SW480 (cell line): ENCODE measurements at regions not wholly inside any gene's neighbourhood (a gene's known extent, or its start where the extent isn't known, plus 50 kb on each side); places are given as distances from the start of the nearest gene placed in this dataset.
"Not testable (repeated sequence)": the region's sequence is repeated elsewhere in the genome, so short reads cannot be mapped to it uniquely, and the experiment has no call there.

Experiments used
- DNase-seq: peaks from one replicate; pipeline ENCODE4 v3.0.0-alpha.2; 2016; ENCODE audit warnings: low spot score

DNA sequence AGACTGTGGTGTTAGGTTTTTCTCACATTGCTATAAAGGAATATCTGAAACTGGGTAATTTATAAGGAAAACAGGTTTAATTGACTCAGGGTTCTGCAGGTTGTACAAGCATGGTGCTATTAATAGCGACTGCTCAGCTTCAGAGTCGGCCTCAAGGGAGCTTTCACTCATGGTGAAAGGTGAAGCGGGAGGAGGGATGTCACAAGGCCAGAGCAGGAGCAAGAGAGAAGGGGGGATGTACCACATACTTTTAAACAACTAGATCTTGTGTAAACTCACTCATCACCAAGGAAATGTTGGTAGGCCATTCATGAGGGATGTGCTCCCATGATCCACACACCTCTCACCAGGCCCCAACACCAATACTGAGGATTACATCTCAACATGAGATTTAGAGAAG lies 313.2 kb downstream of the UBE2NL start:
- DNase-seq: not testable (repeated sequence)

GRCh38 chrX:144202726-144203125 lies 318.9 kb downstream of the UBE2NL start:
- DNase-seq: not testable (repeated sequence)

DNA sequence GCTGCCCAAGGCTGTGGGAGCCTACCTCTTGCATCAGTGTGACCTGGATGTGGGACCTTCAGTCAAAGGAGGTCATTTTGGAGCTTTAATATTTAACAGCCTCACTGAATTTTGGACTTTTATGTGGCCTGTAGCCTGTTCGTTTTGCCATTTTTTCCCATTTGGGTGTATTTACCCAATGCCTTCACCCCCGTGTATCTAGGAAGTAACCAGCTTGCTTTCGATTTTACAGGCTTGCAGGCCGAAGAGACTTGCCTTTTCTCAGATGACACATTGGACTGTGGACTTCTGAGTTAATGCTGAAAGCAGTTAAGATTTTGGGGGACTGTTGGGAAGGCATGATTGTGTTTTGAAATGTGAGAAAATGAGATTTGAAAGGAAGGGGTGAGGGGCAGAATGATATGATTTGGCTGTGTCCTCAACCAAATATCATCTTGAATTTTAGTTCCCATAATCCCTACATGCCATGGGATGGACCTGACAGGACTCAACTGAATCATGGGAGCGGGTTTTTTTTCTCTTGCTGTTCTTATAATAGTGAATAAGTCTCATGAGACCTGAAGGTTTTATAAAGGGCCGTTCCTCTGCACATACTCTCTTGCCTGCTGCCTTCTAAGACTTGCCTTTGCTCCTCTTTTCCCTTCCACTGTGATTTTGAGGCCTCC lies 324.6 kb downstream of the UBE2NL start:
- not testable (repeated sequence) for DNase-seq

- no peak for DNase-seq
These were observed 330.8 kb downstream of the UBE2NL start for GRCh38 chrX:144214651-144215050.

DNA sequence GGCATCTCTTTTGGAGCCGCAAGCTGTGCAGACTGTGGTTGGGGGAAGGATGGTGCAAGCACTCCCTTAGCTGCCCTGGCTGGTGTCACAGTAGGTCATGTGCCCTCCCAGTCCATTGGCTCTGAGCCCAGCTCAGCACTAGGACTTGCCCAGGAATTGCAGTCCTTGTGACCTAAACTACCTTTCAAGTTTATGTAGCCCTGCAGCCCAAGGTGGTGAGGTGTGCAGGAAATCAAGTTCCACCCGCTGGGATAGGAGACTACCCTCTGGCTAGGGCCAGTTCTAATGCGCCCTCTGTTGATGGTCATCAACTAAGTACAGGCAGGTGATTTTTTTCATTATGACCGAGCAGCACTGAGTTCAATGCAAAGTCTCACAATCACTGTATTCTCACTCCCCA lies 335.2 kb downstream of the UBE2NL start:
- no peak for DNase-seq

- not testable (repeated sequence) for DNase-seq
These were observed 347.4 kb downstream of the UBE2NL start for GRCh38 chrX:144231116-144231785.

DNA sequence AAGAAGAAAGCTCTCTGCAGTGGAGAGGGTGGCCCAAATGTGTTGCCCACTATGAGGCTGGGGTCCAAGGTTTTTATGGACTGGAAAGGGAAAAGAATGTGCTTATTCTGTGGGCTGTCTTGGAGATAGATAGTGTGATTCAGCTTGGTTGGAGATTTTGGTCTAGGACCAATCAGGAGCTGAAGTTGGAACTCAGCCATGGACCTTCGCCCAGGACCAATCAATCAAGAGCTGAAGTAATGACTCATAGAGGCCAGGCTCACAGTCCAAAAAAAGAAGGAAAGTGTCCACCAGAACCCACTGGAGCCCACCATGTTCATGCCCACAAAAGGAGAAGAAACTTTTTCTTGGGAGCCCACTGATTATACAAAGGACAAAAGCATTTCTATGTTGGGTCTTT lies 369.5 kb downstream of the UBE2NL start:
- no peak for DNase-seq

DNA sequence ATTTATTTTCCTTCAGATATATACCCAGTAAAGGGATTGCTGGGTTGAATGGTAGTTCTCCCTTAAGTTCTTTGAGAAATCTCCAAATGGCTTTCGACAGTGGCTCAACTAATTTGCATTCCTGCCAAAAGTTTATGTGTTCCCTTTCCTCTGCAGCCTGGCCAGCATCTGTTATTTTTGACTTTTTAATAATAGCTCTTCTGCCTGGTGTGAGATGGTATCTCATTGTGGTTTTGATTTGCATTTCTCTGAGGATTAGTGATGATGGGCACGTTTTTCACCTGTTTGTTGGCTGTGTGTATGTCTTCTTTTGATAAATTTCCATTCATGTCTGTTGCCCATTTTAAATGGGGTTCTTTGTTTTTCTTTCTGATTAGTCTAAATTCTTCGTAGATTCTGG lies 375.2 kb downstream of the UBE2NL start:
- no peak for DNase-seq

DNA sequence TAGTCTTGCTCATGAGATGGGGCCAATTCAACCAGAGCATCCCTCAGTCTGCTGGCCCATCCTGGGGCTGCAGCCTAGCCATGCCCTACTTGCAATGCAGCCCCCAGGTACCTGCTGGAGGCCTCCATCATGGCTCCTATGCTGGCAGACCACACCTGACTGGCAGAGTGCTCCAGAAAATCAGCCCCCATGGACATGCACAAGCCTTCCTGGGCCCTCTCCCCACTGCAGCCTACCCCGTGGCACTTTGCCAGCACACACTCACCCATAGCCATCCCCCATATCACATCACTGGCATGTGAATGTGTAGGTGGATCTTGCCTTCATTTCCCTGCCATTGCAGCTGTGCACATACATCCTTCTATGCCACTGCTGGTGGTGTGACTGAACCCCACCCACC lies 381.8 kb downstream of the UBE2NL start:
- no peak for DNase-seq

DNA sequence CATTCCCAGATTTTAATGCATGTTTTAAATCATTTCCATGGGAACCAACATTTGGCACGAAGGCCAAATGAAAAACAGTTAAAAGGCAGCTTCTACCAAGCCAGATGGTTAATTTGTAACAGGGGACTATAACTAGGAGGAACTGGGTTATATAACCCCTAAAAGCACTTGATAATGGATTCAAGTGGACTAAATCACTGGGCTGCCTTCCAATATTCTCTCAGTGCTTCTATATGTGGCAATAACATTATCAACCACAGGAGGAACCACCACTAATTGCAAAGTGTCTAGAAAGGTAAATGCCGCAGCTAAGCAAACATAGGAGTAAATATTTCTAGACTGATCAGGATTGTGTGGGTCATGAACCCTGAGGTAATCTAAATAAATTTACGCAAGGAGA lies 391.5 kb downstream of the UBE2NL start:
- no peak for DNase-seq

DNA sequence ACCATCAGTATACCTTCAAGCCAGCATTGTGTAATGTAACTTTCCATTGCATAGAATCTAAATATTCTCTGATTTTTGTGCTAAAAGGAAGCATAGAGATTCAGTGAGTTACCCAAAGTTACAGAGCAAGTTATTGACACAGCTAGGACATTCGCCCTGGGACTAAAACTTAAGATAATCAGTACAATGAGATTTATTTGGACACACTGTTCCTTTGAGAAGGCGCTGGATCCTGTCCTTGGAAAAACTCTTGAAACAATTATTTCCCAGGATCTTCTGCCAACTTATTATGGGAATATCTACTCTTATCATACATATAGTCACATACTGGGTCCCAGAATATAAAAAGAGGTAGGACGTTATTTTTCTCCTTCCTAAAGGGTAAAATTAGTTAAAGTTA lies 392.0 kb downstream of the UBE2NL start:
- DNase-seq: no peak

GRCh38 chrX:144293229-144293628 lies 409.4 kb downstream of the UBE2NL start:
- no peak for DNase-seq

GRCh38 chrX:144295921-144296320 lies 412.1 kb downstream of the UBE2NL start:
- no peak for DNase-seq

DNA sequence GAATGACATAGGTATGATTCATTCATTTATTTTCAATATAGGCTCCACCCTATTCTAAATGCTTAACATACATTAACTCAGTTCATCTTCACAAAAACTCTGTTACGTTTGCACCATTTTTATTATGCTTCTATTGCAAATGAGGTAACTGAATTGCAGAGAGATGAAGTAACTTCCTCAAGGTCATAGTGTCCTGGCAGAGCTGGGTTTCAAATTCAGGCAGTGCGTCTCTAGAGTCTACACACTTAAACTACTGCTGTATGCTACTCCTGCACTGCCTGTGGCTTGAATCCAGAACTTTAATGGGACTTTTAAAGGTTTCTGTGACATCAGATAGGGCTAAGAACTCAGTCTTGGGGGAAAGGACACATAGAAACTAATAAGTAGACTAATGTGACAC lies 413.4 kb downstream of the UBE2NL start:
- DNase-seq: no peak

DNA sequence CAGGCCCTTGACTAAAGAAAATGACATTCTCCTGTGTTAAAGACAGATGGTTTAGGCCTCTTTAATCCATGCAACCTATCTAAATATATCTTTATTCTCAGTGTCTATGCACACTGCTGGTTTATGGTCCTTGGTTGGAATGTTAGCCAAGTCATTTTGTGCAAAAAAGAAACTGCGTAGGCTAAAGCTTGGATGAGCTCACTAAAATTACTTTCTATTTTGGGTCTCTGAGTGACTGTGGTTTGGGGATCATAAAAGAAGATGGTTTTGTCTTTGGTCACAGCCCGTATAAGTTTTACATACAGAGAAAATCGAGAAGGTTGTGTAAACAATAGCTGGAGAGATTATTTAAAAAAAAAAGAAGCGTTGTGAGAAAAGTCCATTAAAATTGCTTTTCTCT lies 443.6 kb downstream of the UBE2NL start:
- no peak for DNase-seq

GRCh38 chrX:144333429-144333828 lies 449.6 kb downstream of the UBE2NL start:
- no peak for DNase-seq

DNA sequence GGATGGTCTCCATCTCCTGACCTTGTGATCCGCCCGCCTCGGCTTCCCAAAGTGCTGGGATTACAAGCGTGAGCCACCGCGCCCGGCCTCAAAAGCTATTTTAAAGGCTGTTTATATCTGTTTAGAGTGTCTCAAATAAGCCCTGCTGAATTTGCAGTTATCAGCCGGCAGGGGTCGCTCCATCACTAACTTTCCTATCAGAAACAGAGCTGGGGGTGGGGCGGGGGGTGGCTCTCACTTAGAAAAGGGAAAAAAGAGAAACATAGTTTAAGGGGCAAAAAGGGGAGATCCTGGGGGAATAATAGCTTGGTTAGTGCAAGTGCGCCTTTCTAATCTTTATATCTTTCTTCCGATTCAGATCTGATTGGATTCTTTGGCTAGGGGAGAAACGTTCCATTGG lies 450.7 kb downstream of the UBE2NL start:
- no peak for DNase-seq

- DNase-seq: no peak
These were observed 451.5 kb downstream of the UBE2NL start for GRCh38 chrX:144335402-144335801.

DNA sequence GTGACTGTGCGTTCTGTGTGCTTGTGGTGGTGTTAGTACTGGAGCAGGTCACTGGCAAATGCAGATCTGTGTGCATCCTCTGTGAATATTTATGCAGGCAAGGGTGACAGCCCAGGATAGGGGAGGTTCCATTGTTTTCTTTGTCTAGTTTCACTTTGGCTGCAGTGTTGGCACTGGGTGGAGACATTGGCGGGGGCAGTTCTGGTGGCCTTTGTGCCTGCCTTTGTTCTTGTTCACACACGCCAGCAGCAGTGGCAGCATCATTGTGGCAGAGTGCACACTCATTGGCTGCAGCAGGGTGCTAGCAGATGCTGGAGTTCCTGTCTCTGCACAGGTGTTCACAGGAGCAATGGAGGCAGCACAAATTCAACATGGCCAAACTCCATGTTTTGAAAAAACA lies 495.3 kb downstream of the UBE2NL start:
- no peak for DNase-seq

DNA sequence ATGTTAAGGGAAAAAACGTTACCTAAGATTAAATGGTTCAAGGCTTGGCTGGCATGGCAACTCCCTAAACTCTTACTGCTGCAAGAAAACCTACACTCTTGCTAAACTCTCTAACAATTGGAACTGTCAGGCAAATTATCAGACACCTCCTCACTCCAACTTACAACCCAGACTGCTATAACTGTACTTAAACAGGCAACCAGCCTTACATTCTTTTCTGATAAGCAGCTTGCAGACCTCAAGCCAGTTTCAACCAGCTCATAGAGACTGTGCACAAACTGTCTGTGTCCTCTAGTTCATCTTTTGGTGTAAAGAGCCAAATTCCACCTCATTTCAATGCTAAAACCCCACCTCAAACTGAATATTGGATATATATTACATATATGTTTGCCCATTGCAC lies 504.9 kb downstream of the UBE2NL start:
- no peak for DNase-seq
